HG02840 (cell line): ENCODE measurements at regions not wholly inside any gene's neighbourhood (a gene's known extent, or its start where the extent isn't known, plus 50 kb on each side); places are given as distances from the start of the nearest gene placed in this dataset.
"Not testable (repeated sequence)": the region's sequence is repeated elsewhere in the genome, so short reads cannot be mapped to it uniquely, and the experiment has no call there.

Experiments used
- ATAC-seq: cut with Tn5 transposase; IDR thresholded peaks from one replicate; pipeline ENCODE4 v1.9.1; 2021; ENCODE audit warnings: mild to moderate bottlenecking, moderate library complexity, moderate number of reproducible peaks; ENCODE audit not compliant: unreplicated experiment, low FRiP score

- ATAC-seq, result no peak
These were observed 136.8 kb upstream of the PRKD1 start for GRCh38 chr14:30064454-30064853.

- no peak for ATAC-seq
These were observed 141.9 kb upstream of the PRKD1 start for GRCh38 chr14:30069536-30069935.

GRCh38 chr14:30072454-30072853, 144.8 kb upstream of the PRKD1 start:
- not testable (repeated sequence) for ATAC-seq

- no peak for ATAC-seq
These were observed 150.3 kb upstream of the PRKD1 start for GRCh38 chr14:30077946-30078345.

- no peak for ATAC-seq
These were observed 151.3 kb upstream of the PRKD1 start for GRCh38 chr14:30078811-30079402.

- no peak for ATAC-seq
These were observed 154.8 kb upstream of the PRKD1 start for GRCh38 chr14:30082486-30082885.

GRCh38 chr14:30084811-30085210, 157.2 kb upstream of the PRKD1 start:
- ATAC-seq, result no peak

GRCh38 chr14:30085943-30086342, 158.3 kb upstream of the PRKD1 start:
- no peak for ATAC-seq

GRCh38 chr14:30088620-30089019, 161.0 kb upstream of the PRKD1 start:
- ATAC-seq, result no peak

GRCh38 chr14:30108975-30109700, 181.5 kb upstream of the PRKD1 start:
- no peak for ATAC-seq

GRCh38 chr14:30114051-30114450, 186.4 kb upstream of the PRKD1 start:
- no peak for ATAC-seq

- ATAC-seq, result no peak
These were observed 188.1 kb upstream of the PRKD1 start for GRCh38 chr14:30115756-30116155.

- ATAC-seq, result no peak
These were observed 191.5 kb upstream of the PRKD1 start for GRCh38 chr14:30118992-30119640.

- no peak for ATAC-seq
These were observed 197.8 kb upstream of the PRKD1 start for GRCh38 chr14:30125322-30125979.

GRCh38 chr14:30129807-30130206, 202.2 kb upstream of the PRKD1 start:
- no peak for ATAC-seq

GRCh38 chr14:30131581-30132097, 204.0 kb upstream of the PRKD1 start:
- ATAC-seq, result no peak

- ATAC-seq, result no peak
These were observed 204.5 kb upstream of the PRKD1 start for GRCh38 chr14:30132196-30132595.

GRCh38 chr14:30134936-30135335, 207.3 kb upstream of the PRKD1 start:
- no peak for ATAC-seq

GRCh38 chr14:30138567-30138966, 210.9 kb upstream of the PRKD1 start:
- no peak for ATAC-seq

GRCh38 chr14:30142216-30142615, 214.6 kb upstream of the PRKD1 start:
- no peak for ATAC-seq

- no peak for ATAC-seq
These were observed 216.0 kb upstream of the PRKD1 start for GRCh38 chr14:30143627-30144026.
